ENCODE measurements at regions not wholly inside any gene's neighbourhood (a gene's known extent, or its start where the extent isn't known, plus 50 kb on each side); places are given as distances from the start of the nearest gene placed in this dataset.
"Not testable (repeated sequence)": the region's sequence is repeated elsewhere in the genome, so short reads cannot be mapped to it uniquely, and the experiment has no call there.

- no peak for DNase-seq
- intact Hi-C loops (cut with DNase I), result no loop called here
These were observed 162.6 kb downstream of the MMUT start for GRCh38 chr6:49300443-49300842.

- intact Hi-C loops (cut with DNase I), result no loop called here
- no peak for DNase-seq
These were observed 163.8 kb downstream of the MMUT start for GRCh38 chr6:49299279-49299678.

DNA sequence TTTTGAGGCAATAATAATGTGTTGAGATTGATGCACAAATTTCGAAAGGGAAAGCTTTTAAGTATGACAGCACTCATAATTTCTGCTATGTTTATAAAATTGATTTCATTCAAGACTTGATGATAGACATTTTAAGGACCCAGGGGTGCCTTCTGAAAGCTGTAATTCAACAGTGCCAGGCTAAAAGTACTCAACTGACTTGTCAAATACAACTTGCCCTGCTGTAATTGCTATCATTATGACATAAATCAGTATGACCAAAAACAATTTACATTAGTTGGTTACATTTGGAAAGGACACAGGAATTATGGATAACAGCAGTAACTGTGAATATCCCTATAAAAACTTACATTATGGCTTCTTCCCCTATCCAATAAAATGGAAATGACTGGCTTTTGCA is 178.9 kb downstream of the MMUT start:
- intact Hi-C loops (cut with DNase I), result no loop called here
- DNase-seq, result no peak

DNA sequence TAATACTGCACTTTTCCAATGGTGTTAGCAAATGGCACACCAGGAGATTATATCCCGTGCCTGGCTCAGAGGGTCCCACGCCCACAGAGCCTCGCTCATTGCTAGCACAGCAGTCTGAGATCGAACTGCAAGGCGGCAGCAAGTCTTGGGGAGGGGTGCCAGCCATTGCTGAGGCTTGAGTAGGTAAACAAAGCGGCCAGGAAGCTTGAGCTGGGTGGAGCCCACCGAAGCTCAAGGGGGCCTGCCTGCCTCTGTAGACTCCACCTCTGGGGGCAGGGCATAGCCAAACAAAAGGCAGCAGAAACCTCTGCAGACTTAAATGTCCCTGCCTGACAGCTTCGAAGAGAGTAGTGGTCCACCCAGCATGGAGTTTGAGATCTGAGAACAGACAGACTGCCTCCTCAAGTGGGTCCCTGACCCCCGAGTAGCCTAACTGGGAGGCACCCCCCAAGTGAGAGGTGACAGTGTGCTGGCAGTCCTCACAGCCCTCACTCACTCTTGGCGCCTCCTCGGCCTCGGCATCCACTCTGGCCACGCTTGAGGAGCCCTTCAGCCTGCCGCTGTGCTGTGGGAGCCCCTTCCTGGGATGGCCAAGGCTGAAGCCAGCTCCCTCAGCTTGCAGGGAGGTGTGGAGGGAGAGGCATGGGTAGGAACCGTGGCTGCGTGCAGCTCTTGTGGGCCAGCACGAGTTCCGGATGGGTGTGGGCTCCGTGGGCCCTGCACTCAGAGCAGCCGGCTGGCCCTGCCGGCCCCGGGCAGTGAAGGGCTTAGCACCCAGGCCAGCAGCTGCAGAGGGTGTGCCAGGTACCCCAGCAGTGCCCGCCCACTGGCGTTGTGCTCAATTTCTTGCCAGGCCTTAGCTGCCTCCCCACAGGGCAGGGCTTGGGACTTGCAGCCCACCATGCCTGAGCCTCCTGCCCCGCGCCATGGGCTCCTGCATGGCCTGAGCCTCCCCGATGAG is 188.0 kb downstream of the MMUT start:
- DNase-seq; intact Hi-C loops (cut with DNase I): not testable (repeated sequence)

GRCh38 chr6:49269190-49269589 is 193.9 kb downstream of the MMUT start:
- intact Hi-C loops (cut with DNase I), result no loop called here
- no peak for DNase-seq

DNA sequence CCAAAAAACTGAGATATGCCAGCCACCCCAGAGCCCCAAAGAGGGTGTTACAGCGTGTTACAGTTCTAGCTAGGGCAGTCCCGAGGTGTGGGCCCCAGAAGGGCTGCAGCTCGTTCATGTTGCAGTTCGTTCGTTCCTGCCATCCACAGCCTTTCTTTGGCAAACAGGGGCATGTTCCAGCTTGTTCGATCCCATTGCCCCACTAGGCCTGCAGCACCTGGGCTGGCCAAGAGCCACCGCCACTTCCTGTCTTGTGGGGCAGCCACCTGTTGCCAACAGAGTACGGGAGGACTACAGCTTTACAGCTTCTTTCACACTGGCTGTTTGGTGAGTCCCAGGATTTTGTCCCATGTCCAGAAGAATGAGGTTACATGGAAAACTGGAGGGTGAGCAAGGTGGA is 198.1 kb downstream of the MMUT start:
- intact Hi-C loops (cut with DNase I), result no loop called here
- no peak for DNase-seq

- intact Hi-C loops (cut with DNase I), result no loop called here
- DNase-seq, result no peak
These were observed 198.6 kb downstream of the MMUT start for GRCh38 chr6:49264496-49264895.

DNA sequence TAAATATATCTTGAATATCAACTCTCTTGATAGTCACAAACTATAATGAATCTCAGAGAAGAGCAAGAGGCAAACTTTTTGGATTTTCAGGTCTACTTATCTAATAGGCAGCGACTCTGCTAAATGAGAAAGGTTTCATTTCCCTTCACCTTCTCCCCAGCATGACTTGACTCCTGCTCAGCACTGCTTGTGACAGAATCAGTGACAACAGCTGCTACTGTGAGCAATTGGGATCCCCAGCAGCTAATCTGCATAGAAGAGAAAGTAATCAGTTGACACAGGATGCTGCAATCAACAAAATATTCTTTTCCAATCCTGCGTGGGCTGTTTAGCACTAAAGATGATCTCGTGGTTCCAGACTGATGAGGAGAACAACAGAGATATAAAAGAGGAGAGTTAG is 205.5 kb downstream of the MMUT start:
- intact Hi-C loops (cut with DNase I), result no loop called here

GRCh38 chr6:49255335-49255734 is 207.7 kb downstream of the MMUT start:
- DNase-seq, result no peak
- intact Hi-C loops (cut with DNase I), result no loop called here

More for the DNA sequence above, 205.5 kb downstream of the MMUT start:
- DNase-seq, result no peak

- intact Hi-C loops (cut with DNase I), result no loop called here
- DNase-seq, result no peak
These were observed 210.2 kb downstream of the MMUT start for GRCh38 chr6:49252901-49253300.

DNA sequence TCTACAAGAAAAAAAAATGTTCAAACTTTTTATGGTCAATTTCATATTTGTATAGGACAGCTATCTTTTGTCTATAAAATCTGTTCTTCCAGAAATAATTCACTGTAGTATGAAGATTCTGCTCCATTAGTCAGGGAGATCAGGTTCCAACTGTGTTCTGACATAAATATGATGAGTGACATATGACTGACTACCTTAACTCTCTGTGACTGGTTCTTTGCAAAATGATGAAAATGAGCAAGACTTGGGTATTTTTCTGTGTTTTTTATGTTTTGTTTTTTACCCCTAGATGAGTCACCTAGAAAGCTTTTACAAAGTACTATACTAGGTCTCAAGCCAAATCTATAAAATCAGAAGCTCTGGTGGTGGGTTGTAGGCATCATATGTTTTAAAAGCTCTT is 229.6 kb downstream of the MMUT start:
- intact Hi-C loops (cut with DNase I), result no loop called here
- DNase-seq, result no peak

GRCh38 chr6:49225471-49225870 is 237.6 kb downstream of the MMUT start:
- intact Hi-C loops (cut with DNase I), result no loop called here
- DNase-seq, result no peak

- DNase-seq, result no peak
- intact Hi-C loops (cut with DNase I), result no loop called here
These were observed 242.8 kb downstream of the MMUT start for GRCh38 chr6:49220293-49220692.

GRCh38 chr6:49205526-49205925 is 257.5 kb downstream of the MMUT start:
- intact Hi-C loops (cut with DNase I), result no loop called here
- no peak for DNase-seq

GRCh38 chr6:49202924-49203536 is 260.0 kb downstream of the MMUT start:
- intact Hi-C loops (cut with DNase I), result no loop called here
- DNase-seq, result no peak

DNA sequence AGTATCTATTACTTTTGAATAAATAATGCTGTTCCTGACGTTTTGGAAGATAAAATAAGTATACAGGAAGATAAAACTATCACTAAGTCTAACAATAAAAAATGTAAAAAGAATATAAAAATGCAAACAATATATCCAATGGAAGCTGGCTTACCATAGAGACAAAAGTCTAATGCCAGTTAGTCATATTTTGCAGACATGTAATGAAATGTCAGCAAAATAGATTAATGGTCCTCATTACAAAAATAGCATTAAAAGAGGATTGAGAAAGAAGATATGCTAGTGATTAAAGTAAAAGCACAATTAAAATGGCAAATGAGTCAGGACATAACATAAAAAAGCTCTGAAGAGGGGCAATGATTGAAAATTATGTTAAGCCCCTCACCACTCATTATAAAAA is 265.0 kb downstream of the MMUT start:
- intact Hi-C loops (cut with DNase I), result no loop called here
- no peak for DNase-seq

GRCh38 chr6:49162379-49162778 is 300.7 kb downstream of the MMUT start:
- DNase-seq; intact Hi-C loops (cut with DNase I): not testable (repeated sequence)

GRCh38 chr6:49155316-49155715 is 307.7 kb downstream of the MMUT start:
- intact Hi-C loops (cut with DNase I), result no loop called here
- no peak for DNase-seq

GRCh38 chr6:49151957-49152356 is 311.1 kb downstream of the MMUT start:
- intact Hi-C loops (cut with DNase I), result no loop called here
- DNase-seq, result no peak

- no peak for DNase-seq
- intact Hi-C loops (cut with DNase I), result no loop called here
These were observed 311.6 kb downstream of the MMUT start for GRCh38 chr6:49151461-49151860.

DNA sequence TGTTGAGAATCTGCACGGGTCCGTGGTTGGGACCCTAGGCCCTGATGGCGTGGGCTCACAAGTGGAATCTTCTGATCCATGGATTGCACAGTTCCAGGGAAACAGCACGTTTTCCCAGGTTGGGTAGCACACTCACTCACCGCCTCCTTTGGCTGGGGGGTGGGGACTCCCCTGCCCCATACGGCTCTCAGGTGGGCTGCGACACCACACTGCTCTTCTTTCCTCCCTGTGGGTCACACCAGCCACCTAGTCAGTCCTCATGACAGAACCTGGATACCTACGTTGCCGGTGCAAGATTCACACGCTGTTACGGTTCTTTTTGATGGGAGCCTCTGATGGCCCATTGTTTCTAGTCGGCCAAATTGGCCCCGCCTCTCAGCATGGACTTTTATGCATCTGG is 312.0 kb downstream of the MMUT start:
- DNase-seq, result no peak
- intact Hi-C loops (cut with DNase I), result no loop called here
